GM21619 (cell line): ENCODE measurements at regions not wholly inside any gene's neighbourhood (a gene's known extent, or its start where the extent isn't known, plus 50 kb on each side); places are given as distances from the start of the nearest gene placed in this dataset.
"Not testable (repeated sequence)": the region's sequence is repeated elsewhere in the genome, so short reads cannot be mapped to it uniquely, and the experiment has no call there.

ENCODE experiments used
- ATAC-seq: cut with Tn5 transposase; IDR thresholded peaks from one replicate; pipeline ENCODE4 v1.9.1; 2021; ENCODE audit not compliant: unreplicated experiment

- ATAC-seq, result no peak
Measured at GRCh38 chr3:177687291-177687690, 490.0 kb upstream of the TBL1XR1 start.

GRCh38 chr3:177688152-177688551, 490.9 kb upstream of the TBL1XR1 start:
- ATAC-seq, result no peak

- ATAC-seq, result no peak
Measured at GRCh38 chr3:177689077-177689476, 491.8 kb upstream of the TBL1XR1 start.

GRCh38 chr3:177689869-177690268, 492.6 kb upstream of the TBL1XR1 start:
- no peak for ATAC-seq

GRCh38 chr3:177690306-177690705, 493.0 kb upstream of the TBL1XR1 start:
- ATAC-seq, result no peak

- ATAC-seq, result no peak
Measured at GRCh38 chr3:177692304-177692975, 495.2 kb upstream of the TBL1XR1 start.

GRCh38 chr3:177693616-177694264, 496.5 kb upstream of the TBL1XR1 start:
- no peak for ATAC-seq

GRCh38 chr3:177694316-177694715, 497.0 kb upstream of the TBL1XR1 start:
- ATAC-seq, result peak; percentile 60

- ATAC-seq, result no peak
Measured at GRCh38 chr3:177694951-177695350, 497.7 kb upstream of the TBL1XR1 start.

- no peak for ATAC-seq
Measured at GRCh38 chr3:177700117-177700516, 502.8 kb upstream of the TBL1XR1 start.

GRCh38 chr3:177703788-177704187, 506.5 kb upstream of the TBL1XR1 start:
- no peak for ATAC-seq

- no peak for ATAC-seq
Measured at GRCh38 chr3:177705976-177706823, 508.9 kb upstream of the TBL1XR1 start.

GRCh38 chr3:177709470-177709869, 512.2 kb upstream of the TBL1XR1 start:
- ATAC-seq, result not testable (repeated sequence)

GRCh38 chr3:177710506-177710905, 513.2 kb upstream of the TBL1XR1 start:
- no peak for ATAC-seq

- ATAC-seq, result no peak
Measured at GRCh38 chr3:177711637-177712036, 514.4 kb upstream of the TBL1XR1 start.

- ATAC-seq, result no peak
Measured at GRCh38 chr3:177713928-177714900, 516.9 kb upstream of the TBL1XR1 start.

- no peak for ATAC-seq
Measured at GRCh38 chr3:177714945-177715344, 517.7 kb upstream of the TBL1XR1 start.

- ATAC-seq, result no peak
Measured at GRCh38 chr3:177715980-177716379, 518.7 kb upstream of the TBL1XR1 start.

- ATAC-seq, result not testable (repeated sequence)
Measured at GRCh38 chr3:177720927-177721326, 523.6 kb upstream of the TBL1XR1 start.

GRCh38 chr3:177721864-177722785, 524.8 kb upstream of the TBL1XR1 start:
- no peak for ATAC-seq
